ENCODE measurements at regions not wholly inside any gene's neighbourhood (a gene's known extent, or its start where the extent isn't known, plus 50 kb on each side); places are given as distances from the start of the nearest gene placed in this dataset.

- H3K4me3 ChIP-seq (ENCODE audit: low read depth, low read length), result no peak overlapping the region
- TF ChIP-seq CTCF (IDR thresholded peaks at IDR 0.05; ENCODE audit: borderline replicate concordance, insufficient read depth, low read depth, low read length), result no peak
Measured at GRCh38 chr10:61841338-61841875, 60.1 kb upstream of the ARID5B start.

- no peak for TF ChIP-seq CTCF (IDR thresholded peaks at IDR 0.05; ENCODE audit: borderline replicate concordance, insufficient read depth, low read depth, low read length)
- H3K4me3 ChIP-seq (ENCODE audit: low read depth, low read length), result no peak overlapping the region
Measured at GRCh38 chr10:61842755-61843497, 58.6 kb upstream of the ARID5B start.

GRCh38 chr10:61844116-61844822 is 57.2 kb upstream of the ARID5B start:
- no peak for TF ChIP-seq CTCF (IDR thresholded peaks at IDR 0.05; ENCODE audit: borderline replicate concordance, insufficient read depth, low read depth, low read length)
- H3K4me3 ChIP-seq (ENCODE audit: low read depth, low read length), result no peak overlapping the region

GRCh38 chr10:61845196-61845949 is 56.1 kb upstream of the ARID5B start:
- H3K4me3 ChIP-seq (ENCODE audit: low read depth, low read length), result no peak overlapping the region
- no peak for TF ChIP-seq CTCF (IDR thresholded peaks at IDR 0.05; ENCODE audit: borderline replicate concordance, insufficient read depth, low read depth, low read length)

GRCh38 chr10:61845950-61846268 is 55.6 kb upstream of the ARID5B start:
- no peak overlapping the region for H3K4me3 ChIP-seq (ENCODE audit: low read depth, low read length)
- no peak for TF ChIP-seq CTCF (IDR thresholded peaks at IDR 0.05; ENCODE audit: borderline replicate concordance, insufficient read depth, low read depth, low read length)

- TF ChIP-seq CTCF (IDR thresholded peaks at IDR 0.05; ENCODE audit: borderline replicate concordance, insufficient read depth, low read depth, low read length), result no peak
Measured at GRCh38 chr10:61846370-61847031, 55.0 kb upstream of the ARID5B start.

More at GRCh38 chr10:61846370-61847031, 55.0 kb upstream of the ARID5B start:
- no peak overlapping the region for H3K4me3 ChIP-seq (ENCODE audit: low read depth, low read length)

All from GM12875 (cell line).